HG03045 (cell line): ENCODE measurements at regions not wholly inside any gene's neighbourhood (a gene's known extent, or its start where the extent isn't known, plus 50 kb on each side); places are given as distances from the start of the nearest gene placed in this dataset.

Experiments used
- ATAC-seq: cut with Tn5 transposase; IDR thresholded peaks from one replicate; pipeline ENCODE4 v1.9.1; 2021; ENCODE audit warnings: mild to moderate bottlenecking, moderate library complexity; ENCODE audit not compliant: unreplicated experiment

- no peak for ATAC-seq
These were observed 1128.1 kb downstream of the BRINP3 start for GRCh38 chr1:189349607-189350006.

DNA sequence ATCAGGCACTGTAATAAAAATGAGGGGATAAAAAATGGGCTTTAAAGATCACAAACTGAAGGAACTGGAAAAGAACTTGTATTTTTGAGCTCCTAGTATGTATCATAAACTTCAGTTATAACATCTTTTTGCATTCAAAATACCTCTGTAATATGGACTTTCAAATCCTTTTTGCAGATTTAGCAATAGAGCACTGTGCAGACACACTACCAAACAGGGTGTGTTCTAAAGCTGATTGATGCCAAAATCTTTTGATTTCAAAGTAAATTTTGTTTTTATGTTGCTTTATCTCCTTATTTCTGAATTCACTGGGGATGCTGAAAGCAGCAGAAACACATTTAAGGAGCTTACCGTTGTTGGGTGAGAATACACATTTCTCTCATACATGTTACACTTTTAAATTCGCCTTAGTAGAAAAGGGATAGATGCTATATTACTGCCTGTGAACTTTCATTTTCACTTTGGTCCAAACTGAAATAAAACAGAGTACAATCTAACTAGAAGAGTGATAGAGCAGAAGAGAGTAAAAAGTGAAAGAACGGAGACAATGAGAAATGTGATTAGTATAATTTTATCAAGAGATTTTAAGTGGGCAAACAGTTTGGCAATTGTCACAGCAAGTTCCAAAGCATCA lies 1126.6 kb downstream of the BRINP3 start:
- ATAC-seq = no peak

DNA sequence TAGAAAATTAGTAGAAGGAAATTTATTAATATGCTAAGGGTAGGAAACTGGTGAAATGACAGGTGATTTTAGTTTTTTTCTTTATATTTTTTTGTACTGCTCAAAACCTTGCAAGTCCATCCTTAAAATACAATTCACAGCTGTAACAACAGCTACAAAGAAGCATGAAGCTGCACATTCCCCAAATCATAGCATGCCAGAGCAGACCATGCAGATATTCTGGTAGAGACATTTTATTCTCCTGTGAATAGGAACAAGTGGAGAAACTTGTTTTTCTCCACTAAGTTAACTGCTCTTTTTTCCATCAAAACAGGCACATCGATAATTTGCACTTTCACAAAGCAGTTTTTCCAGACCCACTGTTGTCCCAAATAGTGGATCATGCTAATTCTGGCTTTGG lies 1125.7 kb downstream of the BRINP3 start:
- ATAC-seq = no peak

- no peak for ATAC-seq
These were observed 1121.5 kb downstream of the BRINP3 start for GRCh38 chr1:189356206-189356605.

DNA sequence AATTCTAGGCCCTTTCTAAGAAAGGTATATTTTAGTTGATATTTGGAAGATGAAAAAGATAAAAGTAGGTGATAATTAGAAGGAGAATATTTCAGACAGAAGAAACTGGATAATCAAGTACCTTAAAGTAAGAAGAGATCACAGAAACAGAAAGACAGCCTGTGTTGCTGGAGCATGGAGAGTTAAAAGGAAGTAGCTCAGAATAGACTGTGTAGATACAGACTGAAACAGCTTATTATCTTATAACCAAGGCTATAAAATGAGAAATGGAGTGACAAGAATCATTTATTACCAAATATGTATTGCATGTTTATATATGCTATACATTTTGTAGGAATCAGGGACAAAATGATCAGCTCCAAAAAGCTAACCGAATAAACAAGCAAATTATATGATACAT lies 1120.3 kb downstream of the BRINP3 start:
- no peak for ATAC-seq

DNA sequence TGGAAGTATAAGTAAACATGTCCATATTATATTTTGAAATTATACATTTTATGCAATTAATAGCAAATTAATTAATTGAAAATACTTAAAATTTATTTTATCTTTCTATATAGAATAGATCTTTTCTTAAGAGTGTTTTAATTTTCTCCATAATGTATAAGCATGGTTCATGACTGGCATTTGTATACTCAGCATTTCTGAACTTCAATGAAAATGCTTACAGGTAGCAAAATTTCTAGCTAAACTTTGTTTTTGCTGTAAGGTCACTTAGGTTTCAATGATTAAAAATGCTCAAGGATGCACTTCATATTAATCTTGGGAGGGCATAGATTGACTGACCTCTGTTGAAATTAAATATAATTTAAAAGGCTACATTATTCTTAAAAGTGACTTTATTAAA lies 1108.1 kb downstream of the BRINP3 start:
- ATAC-seq = no peak

DNA sequence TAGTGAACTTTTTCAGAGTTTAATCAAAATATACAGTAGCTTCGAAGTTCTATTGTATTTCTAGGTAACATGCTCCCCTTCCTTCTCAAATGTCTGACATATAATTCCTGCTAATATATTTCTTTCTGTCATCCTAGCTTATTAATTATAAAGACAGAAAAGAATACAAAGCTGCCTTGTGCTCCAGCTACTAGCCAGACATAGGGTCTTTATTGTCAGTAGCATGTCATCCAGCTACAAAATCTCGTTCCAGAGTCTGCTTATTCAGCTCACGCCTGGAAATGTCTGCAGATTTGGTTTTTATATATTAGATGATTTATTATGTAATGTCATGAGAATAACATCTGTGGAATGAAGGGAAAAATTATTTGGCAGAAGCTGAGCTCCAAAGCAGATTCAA lies 1102.8 kb downstream of the BRINP3 start:
- no peak for ATAC-seq

- ATAC-seq = no peak
These were observed 1072.2 kb downstream of the BRINP3 start for GRCh38 chr1:189405419-189405818.

GRCh38 chr1:189409774-189410173 lies 1067.9 kb downstream of the BRINP3 start:
- no peak for ATAC-seq

- no peak for ATAC-seq
These were observed 1052.8 kb downstream of the BRINP3 start for GRCh38 chr1:189424746-189425331.

GRCh38 chr1:189429610-189430009 lies 1048.1 kb downstream of the BRINP3 start:
- no peak for ATAC-seq

GRCh38 chr1:189431447-189431846 lies 1046.2 kb downstream of the BRINP3 start:
- ATAC-seq = no peak

DNA sequence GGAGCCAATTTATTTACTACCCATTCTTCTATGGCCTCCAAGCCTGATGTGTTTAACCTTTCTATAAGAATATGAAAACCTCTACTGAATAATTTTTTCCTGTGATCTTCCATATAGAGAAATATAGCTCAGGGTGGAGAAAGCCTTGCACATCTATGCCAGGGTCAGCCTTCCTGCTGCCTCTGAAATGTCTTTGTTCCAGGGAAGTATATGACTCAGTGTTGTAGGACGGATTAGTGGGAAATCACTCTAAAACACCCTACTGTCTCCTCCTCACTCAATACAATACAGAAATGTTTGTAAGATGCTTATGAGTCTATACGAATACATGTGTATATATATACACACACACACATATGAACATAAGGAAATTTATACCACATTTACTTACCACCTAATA lies 1044.9 kb downstream of the BRINP3 start:
- ATAC-seq = no peak

GRCh38 chr1:189434461-189434860 lies 1043.2 kb downstream of the BRINP3 start:
- no peak for ATAC-seq

DNA sequence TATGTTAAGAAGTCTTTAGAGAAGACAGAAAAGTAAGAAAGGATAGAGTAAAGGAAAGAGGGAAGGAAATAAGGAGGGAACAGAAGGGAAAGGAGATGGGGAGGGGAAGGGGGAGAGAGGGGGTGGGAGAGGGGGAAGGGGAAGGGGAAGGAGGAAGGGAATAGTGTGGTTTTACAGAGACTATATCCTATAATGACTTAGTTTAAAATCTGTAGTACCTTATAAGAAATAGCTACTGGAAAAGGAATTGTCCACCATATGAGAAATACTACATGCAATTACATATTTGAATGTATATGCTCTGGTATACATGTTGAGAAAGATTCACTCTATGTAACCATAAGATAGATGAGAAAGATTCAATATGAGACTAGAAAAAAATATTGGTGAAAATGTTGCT lies 1042.3 kb downstream of the BRINP3 start:
- no peak for ATAC-seq

DNA sequence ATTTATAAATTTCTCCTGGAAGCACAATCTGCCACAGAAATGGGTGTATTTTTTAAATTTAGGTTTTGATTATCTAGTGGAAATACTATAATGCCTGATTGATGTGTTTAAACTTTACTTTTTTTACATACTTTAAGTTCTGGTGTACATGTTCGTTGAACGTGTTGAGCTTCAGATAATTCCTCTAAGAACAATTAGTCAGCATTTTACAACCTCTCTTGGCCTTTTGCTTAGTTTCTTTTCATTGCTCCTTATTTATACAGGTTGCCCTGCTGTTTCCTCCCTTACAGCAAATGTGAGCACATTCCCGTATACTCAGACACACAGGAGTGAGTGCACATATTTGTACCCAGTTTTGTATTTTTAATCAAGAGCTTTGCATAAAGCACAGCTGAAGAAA lies 1038.9 kb downstream of the BRINP3 start:
- ATAC-seq = no peak

DNA sequence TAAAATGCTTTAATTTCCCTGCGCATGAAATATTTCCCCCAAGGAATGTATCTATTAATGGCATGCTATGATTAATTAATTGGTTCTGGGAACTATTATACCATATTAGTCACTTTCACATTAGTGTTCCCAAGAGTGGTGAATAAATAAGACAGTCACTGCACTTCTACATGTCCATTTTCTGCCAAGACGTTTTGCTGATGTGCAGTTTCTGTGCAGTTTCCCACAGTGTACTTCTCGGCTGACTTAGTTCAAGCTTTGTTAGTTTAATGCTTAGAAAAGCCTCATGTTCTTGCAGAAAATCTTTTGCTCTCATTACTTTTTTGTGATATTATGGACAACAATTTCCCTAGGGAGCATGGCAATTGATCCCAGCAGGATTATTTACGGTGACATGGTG lies 1014.5 kb downstream of the BRINP3 start:
- ATAC-seq = no peak

GRCh38 chr1:189496768-189497167 lies 980.9 kb downstream of the BRINP3 start:
- no peak for ATAC-seq

- ATAC-seq = no peak
These were observed 977.9 kb downstream of the BRINP3 start for GRCh38 chr1:189499736-189500135.

DNA sequence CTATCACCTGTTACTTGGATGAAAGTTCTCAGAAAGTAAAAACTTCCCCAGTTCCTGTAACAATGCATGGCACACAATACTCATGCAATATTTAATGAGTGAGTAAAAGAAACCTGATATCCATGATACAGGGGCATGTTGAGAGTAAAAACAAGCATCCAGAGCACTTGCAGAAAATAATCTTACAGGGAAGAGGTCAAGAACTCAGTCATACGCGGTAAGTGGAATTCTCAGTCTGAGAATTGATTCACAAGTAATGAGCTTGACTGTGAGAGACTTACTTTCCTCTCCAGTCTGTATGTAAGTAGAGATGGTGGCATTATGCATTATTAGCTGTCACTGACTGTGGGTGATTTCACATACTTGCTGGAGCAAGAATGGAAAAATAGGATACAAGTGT lies 976.9 kb downstream of the BRINP3 start:
- no peak for ATAC-seq

DNA sequence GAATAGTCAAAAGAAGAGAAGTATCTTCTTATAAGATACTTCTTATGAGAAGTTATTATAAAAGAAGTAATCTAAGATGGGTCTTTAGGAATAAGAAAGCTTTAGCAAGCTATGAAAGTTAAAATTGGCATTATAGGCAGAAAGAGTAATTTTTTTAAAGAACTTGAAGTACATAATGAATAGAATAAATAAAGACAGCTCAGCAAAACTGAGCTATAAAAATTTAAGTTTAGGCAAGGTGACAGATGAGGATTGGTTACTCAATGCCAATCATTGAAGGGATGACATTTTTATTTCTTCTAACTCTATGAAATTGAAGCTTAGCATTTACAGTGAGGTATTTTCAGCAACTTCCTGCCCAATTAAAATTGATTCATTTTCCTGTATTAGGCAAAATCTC lies 966.8 kb downstream of the BRINP3 start:
- ATAC-seq = no peak

DNA sequence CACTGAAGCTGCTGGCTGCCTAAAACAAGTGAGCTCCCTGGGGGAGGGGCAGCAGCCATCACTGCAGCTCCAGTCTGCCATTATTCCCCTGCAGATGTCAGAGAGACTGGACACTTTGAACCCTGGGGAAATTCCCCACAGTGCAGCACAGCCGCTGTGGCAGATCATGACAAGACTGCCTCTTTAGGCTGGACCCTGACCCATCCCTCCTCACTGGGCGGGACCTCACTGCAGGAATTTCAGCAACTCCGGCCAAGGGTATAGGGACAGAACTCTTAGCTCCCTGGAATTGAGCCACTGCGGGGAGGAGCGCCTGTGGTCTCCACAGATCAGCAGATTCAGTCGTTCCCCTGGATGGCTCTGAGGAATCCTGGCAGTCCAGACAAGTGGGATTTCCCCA lies 964.6 kb downstream of the BRINP3 start:
- no peak for ATAC-seq

GRCh38 chr1:189522441-189522840 lies 955.2 kb downstream of the BRINP3 start:
- no peak for ATAC-seq
